GM23338 (cell line): ENCODE measurements at regions not wholly inside any gene's neighbourhood (a gene's known extent, or its start where the extent isn't known, plus 50 kb on each side); places are given as distances from the start of the nearest gene placed in this dataset.

Experiments used
- ATAC-seq: fragments of 200-7000 bp; cut with Tn5 transposase; 3 replicates; pipeline ENCODE4 v1.9.1; 2020
- DNase-seq: peaks from one replicate; pipeline ENCODE4 v3.0.0-alpha.2; 2015; ENCODE audit warnings: low spot score
- H2AFZ ChIP-seq: fragments of 200-600 bp; sonication (generic); 2 replicates; pipeline ENCODE4 v1.8.0; 2016; ENCODE audit warnings: antibody characterized with exemption, mild to moderate bottlenecking, moderate library complexity
- H3F3A ChIP-seq: fragments of 200-600 bp; sonication (generic); replicated peaks from 2 replicates; pipeline ENCODE4 v1.8.0; 2017; ENCODE audit warnings: antibody characterized with exemption, mixed run types, low read depth
- H3K27ac ChIP-seq: fragments of 200-600 bp; sonication (generic); 2 replicates; pipeline ENCODE4 v1.6.1; 2016; ENCODE audit warnings: low read depth
- H3K27me3 ChIP-seq: fragments of 200-600 bp; sonication (generic); 2 replicates; pipeline ENCODE4 v1.8.0; 2016; ENCODE audit warnings: mild to moderate bottlenecking, mixed run types, moderate library complexity; ENCODE audit not compliant: insufficient read depth
- H3K36me3 ChIP-seq: fragments of 200-600 bp; sonication (generic); 2 replicates; pipeline ENCODE4 v1.8.0; 2016; ENCODE audit warnings: mild to moderate bottlenecking; ENCODE audit not compliant: insufficient read depth
- H3K4me1 ChIP-seq: fragments of 200-600 bp; sonication (generic); 2 replicates; pipeline ENCODE4 v1.8.0; 2016; ENCODE audit warnings: mild to moderate bottlenecking, moderate library complexity; ENCODE audit not compliant: insufficient read depth
- H3K4me2 ChIP-seq: fragments of 200-600 bp; sonication (generic); 2 replicates; pipeline ENCODE4 v1.7.1; 2017; ENCODE audit warnings: mixed run types
- H3K4me3 ChIP-seq: fragments of 200-600 bp; sonication (generic); 2 replicates; pipeline ENCODE4 v1.6.1; 2016; ENCODE audit warnings: mixed run types
- H3K79me2 ChIP-seq: fragments of 200-600 bp; sonication (generic); replicated peaks from 2 replicates; pipeline ENCODE4 v1.8.0; 2017; ENCODE audit warnings: mild to moderate bottlenecking; ENCODE audit not compliant: insufficient read depth
- H3K9me2 ChIP-seq: fragments of 200-600 bp; sonication (generic); 2 replicates; pipeline ENCODE4 v1.8.0; 2017; ENCODE audit not compliant: insufficient read depth
- H4K20me1 ChIP-seq: fragments of 200-600 bp; sonication (generic); replicated peaks from 2 replicates; pipeline ENCODE4 v1.8.0; 2017; ENCODE audit warnings: mild to moderate bottlenecking; ENCODE audit not compliant: insufficient read depth
- H3K27ac Mint-ChIP-seq: 2 replicates; pipeline ENCODE4 v1.8.0; 2020; ENCODE audit warnings: inconsistent platforms, mild to moderate bottlenecking, moderate library complexity, mixed read lengths
- H3K27me3 Mint-ChIP-seq: 3 replicates; pipeline ENCODE4 v1.8.0; 2022; ENCODE audit warnings: low read depth, mild to moderate bottlenecking, moderate library complexity, mixed read lengths, inconsistent platforms; ENCODE audit not compliant: insufficient read depth, poor library complexity
- H3K36me3 Mint-ChIP-seq: 3 replicates; pipeline ENCODE4 v1.8.0; 2021; ENCODE audit warnings: low read depth, mild to moderate bottlenecking, inconsistent platforms, moderate library complexity, mixed read lengths
- H3K4me1 Mint-ChIP-seq: 3 replicates; pipeline ENCODE4 v1.8.0; 2020; ENCODE audit warnings: mild to moderate bottlenecking, inconsistent platforms, mixed read lengths
- H3K4me3 Mint-ChIP-seq: 3 replicates; pipeline ENCODE4 v1.8.0; 2021; ENCODE audit warnings: moderate library complexity, mild to moderate bottlenecking, inconsistent platforms, mixed read lengths
- H3K9me3 Mint-ChIP-seq: 3 replicates; pipeline ENCODE4 v1.8.0; 2020; ENCODE audit warnings: moderate library complexity, mild to moderate bottlenecking, inconsistent platforms, mixed read lengths
- CTCF ChIP-seq, 2 experiments: fragments of 200-600 bp in 1 of 2; sonication (generic) in 1 of 2; conservative IDR thresholded peaks; 2 replicates each; pipeline versions ENCODE4 v1.5.1 to v1.6.1; 2016 to 2017; ENCODE audit warnings: antibody characterized with exemption in 2 of 2, low read depth in 2 of 2, mild to moderate bottlenecking in 2 of 2, moderate library complexity in 1 of 2
- ETS1 ChIP-seq: IDR thresholded peaks from 2 replicates; pipeline ENCODE4 v1.6.1; 2016; ENCODE audit warnings: antibody characterized with exemption
- EZH2 ChIP-seq: fragments of 200-600 bp; sonication (generic); IDR thresholded peaks from one replicate; pipeline ENCODE4 v1.8.0; 2017; ENCODE audit warnings: antibody characterized with exemption, mild to moderate bottlenecking, low read depth; ENCODE audit not compliant: unreplicated experiment
- EZH2phosphoT487 ChIP-seq: fragments of 200-600 bp; sonication (generic); IDR thresholded peaks from one replicate; pipeline ENCODE4 v1.8.1; 2018; ENCODE audit warnings: antibody characterized with exemption; ENCODE audit not compliant: unreplicated experiment
- NANOG ChIP-seq: IDR thresholded peaks from 2 replicates; pipeline ENCODE4 v1.6.1; 2016; ENCODE audit warnings: antibody characterized with exemption, borderline replicate concordance
- POLR2AphosphoS5 ChIP-seq: IDR thresholded peaks from 2 replicates; pipeline ENCODE4 v1.6.1; 2016; ENCODE audit warnings: antibody characterized with exemption, low read depth
- REST ChIP-seq: IDR thresholded peaks from one replicate; pipeline ENCODE4 v1.6.1; 2018; ENCODE audit warnings: antibody characterized with exemption; ENCODE audit not compliant: unreplicated experiment
- STAT1 ChIP-seq: IDR thresholded peaks from one replicate; pipeline ENCODE4 v1.6.1; 2016; ENCODE audit warnings: antibody characterized with exemption; ENCODE audit not compliant: unreplicated experiment
- ZNF114 ChIP-seq: fragments of 250-450 bp; sonication (Bioruptor Pico); IDR thresholded peaks from 2 replicates; pipeline ENCODE4 v1.5.0; 2020; ENCODE audit warnings: mild to moderate bottlenecking, moderate library complexity
- ZNF462 ChIP-seq: fragments of 250-450 bp; sonication (Bioruptor Pico); IDR thresholded peaks from 2 replicates; pipeline ENCODE4 v1.5.0; 2020; ENCODE audit warnings: mild to moderate bottlenecking, moderate library complexity

GRCh38 chr2:58484221-58484620, 243.1 kb upstream of the FANCL start:
- H3F3A ChIP-seq = no peaks in the 10 kb centered on the region; the same call in 1 of the 2 replicates
- Mint-ChIP-seq H3K4me1 (peaks cover 14% of the 10 kb centered on the region), H3K27me3 (peaks cover 11% of the 10 kb centered on the region), H3K4me3 (no peak overlapping the region), H3K27ac (no peak overlapping the region), H3K36me3 (peaks cover 36% of the 10 kb centered on the region), H3K9me3 (peaks cover 28% of the 10 kb centered on the region)
- H3K4me1 ChIP-seq = peaks cover 18% of the 10 kb centered on the region
- H3K36me3 ChIP-seq = peaks cover 16% of the 10 kb centered on the region
- H2AFZ ChIP-seq = no peak overlapping the region
- TF ChIP-seq EZH2phosphoT487 (no peak), NANOG (no peak), ETS1 (no peak), REST (no peak), EZH2 (no peak), ZNF114 (CRISPR knock-in tag) (no peak), CTCF (conservative IDR thresholded peaks at IDR 0.05; ENCODE audit: low read depth in 2 of 2) (no peak), POLR2AphosphoS5 (no peak), STAT1 (no peak), ZNF462 (CRISPR knock-in tag) (no peak)
- no peak overlapping the region for H3K27ac ChIP-seq
- H3K9me2 ChIP-seq = no peaks in the 10 kb centered on the region
- no peaks in the 10 kb centered on the region for H4K20me1 ChIP-seq
- H3K4me2 ChIP-seq = no peak overlapping the region
- ATAC-seq (no peak), DNase-seq (no peak)
- no peaks in the 10 kb centered on the region for H3K79me2 ChIP-seq
- H3K27me3 ChIP-seq = no peaks in the 10 kb centered on the region
- no peak overlapping the region for H3K4me3 ChIP-seq
